Inflammatory macrophage treated with lipopolysaccharide for 1 hour (primary cell): ENCODE measurements at regions not wholly inside any gene's neighbourhood (a gene's known extent, or its start where the extent isn't known, plus 50 kb on each side); places are given as distances from the start of the nearest gene placed in this dataset.
"Not testable (repeated sequence)": the region's sequence is repeated elsewhere in the genome, so short reads cannot be mapped to it uniquely, and the experiment has no call there.

ENCODE experiments used
- DNase-seq, 2 donors: peaks; one replicate each; pipeline ENCODE4 v3.0.0-alpha.2; 2020 to 2022

GRCh38 chr20:6295127-6295866 is 172.5 kb upstream of the FERMT1 start:
- no peak for DNase-seq

DNA sequence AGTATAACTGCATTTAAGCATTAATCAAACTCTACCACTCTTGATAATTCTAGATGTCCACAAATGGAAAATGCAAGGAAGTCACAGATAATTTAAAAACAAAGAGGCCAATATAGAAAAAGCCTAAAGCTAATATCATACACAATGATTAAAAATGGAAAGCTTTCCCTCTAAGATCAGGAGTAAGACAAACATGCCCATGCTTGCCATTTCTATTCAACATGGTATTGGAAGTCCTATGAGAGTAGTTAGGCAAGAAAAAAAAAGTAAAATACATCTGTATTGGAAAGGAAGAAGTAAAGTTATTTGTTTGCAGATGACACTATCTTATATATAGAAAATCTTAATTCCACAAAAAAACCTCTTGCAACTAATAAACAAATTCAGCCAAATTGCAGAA is 164.6 kb upstream of the FERMT1 start:
- no peak for DNase-seq

- DNase-seq, result no peak
These were observed 159.8 kb upstream of the FERMT1 start for GRCh38 chr20:6282642-6283041.

DNA sequence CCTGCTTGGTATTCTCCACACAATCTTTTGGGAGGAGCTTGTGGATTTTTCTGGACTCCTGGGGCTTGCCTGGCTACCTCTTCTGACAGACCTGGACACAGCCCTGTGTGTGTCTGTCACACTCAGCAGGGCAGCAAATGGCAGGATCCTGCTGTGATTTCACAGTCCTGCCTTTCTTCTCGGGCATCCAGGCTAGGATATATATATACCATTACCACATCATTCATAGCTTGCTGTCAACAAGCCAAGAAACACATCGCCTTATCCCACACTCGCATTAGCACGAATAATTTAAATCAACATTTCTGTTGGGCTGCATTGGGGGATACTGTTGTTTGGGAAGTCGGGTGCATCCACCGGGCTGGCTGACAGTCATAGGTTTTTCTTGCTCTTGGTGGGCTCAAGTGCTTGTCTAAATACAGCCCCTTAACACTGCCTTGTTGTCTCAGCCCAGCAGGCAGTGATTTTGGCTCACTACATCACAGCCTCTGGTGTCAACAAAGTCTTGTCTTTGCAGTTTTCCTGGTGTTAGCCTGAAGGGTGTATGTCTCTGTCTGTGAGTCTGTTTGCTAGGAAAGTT is 154.9 kb upstream of the FERMT1 start:
- no peak for DNase-seq

GRCh38 chr20:6270404-6270803 is 147.6 kb upstream of the FERMT1 start:
- DNase-seq, result not testable (repeated sequence)

GRCh38 chr20:6269168-6269873 is 146.5 kb upstream of the FERMT1 start:
- DNase-seq, result no peak

DNA sequence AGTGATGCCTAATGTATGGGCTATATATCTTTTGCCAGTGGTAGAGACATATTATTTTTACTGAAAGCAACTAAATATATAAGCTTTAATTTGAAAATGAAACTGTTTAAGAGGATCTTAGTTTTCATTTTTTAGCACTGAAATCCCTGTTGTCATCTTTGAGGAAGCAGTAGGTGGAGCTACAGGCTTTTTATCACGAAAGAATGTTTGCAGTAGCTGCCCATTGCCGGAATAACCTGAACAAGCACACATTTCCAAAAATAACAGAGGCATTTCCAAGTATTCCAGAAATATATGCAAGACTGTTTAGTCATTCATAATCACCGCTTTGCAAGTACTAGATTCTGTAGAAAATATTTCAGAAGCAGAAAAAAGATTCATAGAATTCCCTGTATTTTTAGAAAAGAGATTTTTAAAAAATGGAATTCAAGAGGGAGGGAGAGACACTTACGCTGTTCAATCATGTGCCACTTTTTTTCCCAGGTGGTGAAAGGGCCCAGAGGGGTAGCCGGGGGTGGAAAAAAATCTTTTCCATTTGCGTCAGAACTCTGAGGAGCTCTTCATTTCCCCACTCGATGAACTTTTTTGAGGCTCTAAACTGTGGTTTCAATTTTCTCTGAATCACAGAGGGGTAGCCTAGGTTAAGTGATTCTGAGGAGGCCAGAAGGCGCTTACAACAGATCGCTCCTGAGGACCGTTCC is 142.5 kb upstream of the FERMT1 start:
- peak in 1 of 2 donors; percentile 1 for DNase-seq

- DNase-seq, result no peak
These were observed 130.6 kb upstream of the FERMT1 start for GRCh38 chr20:6253396-6253795.

- no peak for DNase-seq
These were observed 122.6 kb upstream of the FERMT1 start for GRCh38 chr20:6245436-6245835.

DNA sequence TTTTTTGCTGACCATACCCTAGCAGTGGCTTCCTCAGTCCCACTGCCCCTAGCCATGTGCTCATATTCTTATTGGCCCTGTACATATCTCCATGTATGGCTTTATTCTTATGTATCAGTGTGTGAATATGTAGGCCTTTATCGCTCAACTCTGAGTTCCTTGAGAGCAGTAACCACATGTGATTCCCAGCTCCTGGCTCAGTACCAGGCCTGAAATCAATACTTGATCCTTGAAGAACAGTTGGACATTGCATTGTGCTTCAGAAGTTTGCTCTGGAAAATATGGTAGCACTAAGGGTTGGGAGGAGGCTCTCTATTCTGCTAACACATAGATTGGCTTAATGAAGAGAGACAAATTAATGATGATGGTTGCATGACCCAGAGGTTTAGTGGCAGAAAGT is 118.8 kb upstream of the FERMT1 start:
- no peak for DNase-seq

GRCh38 chr20:6240059-6240458 is 117.2 kb upstream of the FERMT1 start:
- no peak for DNase-seq

GRCh38 chr20:6238421-6238820 is 115.6 kb upstream of the FERMT1 start:
- no peak for DNase-seq

- no peak for DNase-seq
These were observed 112.7 kb upstream of the FERMT1 start for GRCh38 chr20:6235510-6235909.

GRCh38 chr20:6232436-6232835 is 109.6 kb upstream of the FERMT1 start:
- DNase-seq, result no peak

- DNase-seq, result no peak
These were observed 108.7 kb upstream of the FERMT1 start for GRCh38 chr20:6231556-6231955.

GRCh38 chr20:6228302-6228843 is 105.5 kb upstream of the FERMT1 start:
- no peak for DNase-seq

DNA sequence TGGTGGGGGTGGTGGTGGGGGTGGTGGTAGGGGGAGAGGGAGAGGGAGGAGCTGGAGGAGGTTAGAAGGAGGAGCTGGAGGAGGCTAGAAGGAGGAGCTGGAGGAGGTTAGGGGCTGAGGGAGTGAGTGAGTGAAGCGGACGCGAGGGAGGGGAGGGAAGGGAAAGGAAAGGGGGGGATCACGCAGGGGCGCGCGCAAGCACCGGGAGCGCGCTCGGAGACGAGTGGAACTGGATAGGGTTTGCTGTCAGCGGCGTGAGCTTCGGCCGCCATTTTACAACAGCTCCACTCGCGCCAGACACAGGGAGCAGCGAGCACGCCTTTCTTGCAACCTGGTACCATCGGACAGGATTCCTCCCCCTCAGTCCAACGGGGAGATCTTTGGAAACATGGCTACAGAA is 90.5 kb upstream of the FERMT1 start:
- no peak for DNase-seq

GRCh38 chr20:6212903-6213302 is 90.1 kb upstream of the FERMT1 start:
- no peak for DNase-seq

DNA sequence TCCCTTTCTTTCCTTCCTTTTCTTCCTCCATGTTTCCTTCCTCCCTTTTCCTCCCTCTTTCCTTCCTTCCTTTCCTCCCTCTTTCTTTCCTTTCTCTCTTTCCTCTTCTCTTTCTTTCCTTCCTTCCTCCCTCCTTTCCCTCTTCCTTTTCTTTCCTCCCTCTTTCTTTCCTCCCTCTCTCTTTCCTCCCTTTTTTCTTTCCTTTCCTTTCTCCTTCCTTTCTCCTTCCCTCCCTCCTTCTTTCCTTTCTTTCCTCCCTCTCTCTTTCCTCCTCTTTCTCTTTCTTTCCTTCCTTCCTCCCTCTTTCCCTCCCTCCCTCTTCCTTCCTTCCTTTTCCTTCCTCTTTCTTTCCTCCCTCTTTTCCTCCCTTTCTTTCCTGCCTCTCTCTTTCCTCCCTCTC is 86.3 kb upstream of the FERMT1 start:
- DNase-seq, result no peak

- no peak for DNase-seq
These were observed 77.3 kb upstream of the FERMT1 start for GRCh38 chr20:6200092-6200491.

GRCh38 chr20:6185268-6185667 is 62.4 kb upstream of the FERMT1 start:
- DNase-seq, result no peak

GRCh38 chr20:6184086-6184485 is 61.3 kb upstream of the FERMT1 start:
- no peak for DNase-seq

- no peak for DNase-seq
These were observed 57.7 kb upstream of the FERMT1 start for GRCh38 chr20:6180531-6180930.
